ENCODE measurements at regions not wholly inside any gene's neighbourhood (a gene's known extent, or its start where the extent isn't known, plus 50 kb on each side); places are given as distances from the start of the nearest gene placed in this dataset.

GRCh38 chr13:47478985-47479384 is 522.1 kb downstream of the SUCLA2 start:
- Histone ChIP-seq H3K36me3 (ENCODE audit: control insufficient read depth, insufficient read depth, low read length) (no peaks in the 10 kb centered on the region), H3K9ac (ENCODE audit: low read length) (no peak overlapping the region), H3K27ac (ENCODE audit: low read depth, low read length) (no peak overlapping the region), H3K27me3 (ENCODE audit: control insufficient read depth, insufficient read depth, low read length) (no peaks in the 10 kb centered on the region), H3K9me3 (ENCODE audit: control insufficient read depth, insufficient read depth, low read depth, low read length) (no peaks in the 10 kb centered on the region), H3K4me3 (ENCODE audit: low read depth, low read length) (no peak overlapping the region), H3K4me1 (ENCODE audit: control insufficient read depth, insufficient read depth, low read length) (peaks cover 5% of the 10 kb centered on the region; the same call in 1 of the 2 replicates)

GRCh38 chr13:47475441-47475948 is 525.6 kb downstream of the SUCLA2 start:
- Histone ChIP-seq H3K9ac (ENCODE audit: low read length) (no peak overlapping the region), H3K27me3 (ENCODE audit: control insufficient read depth, insufficient read depth, low read length) (peaks cover 14% of the 10 kb centered on the region), H3K4me1 (ENCODE audit: control insufficient read depth, insufficient read depth, low read length) (peaks cover 16% of the 10 kb centered on the region), H3K27ac (ENCODE audit: low read depth, low read length) (no peak overlapping the region), H3K9me3 (ENCODE audit: control insufficient read depth, insufficient read depth, low read depth, low read length) (no peaks in the 10 kb centered on the region), H3K36me3 (ENCODE audit: control insufficient read depth, insufficient read depth, low read length) (no peaks in the 10 kb centered on the region), H3K4me3 (ENCODE audit: low read depth, low read length) (no peak overlapping the region)

- Histone ChIP-seq H3K36me3 (ENCODE audit: control insufficient read depth, insufficient read depth, low read length) (no peaks in the 10 kb centered on the region), H3K27ac (ENCODE audit: low read depth, low read length) (no peak overlapping the region), H3K4me1 (ENCODE audit: control insufficient read depth, insufficient read depth, low read length) (peaks cover 16% of the 10 kb centered on the region), H3K9me3 (ENCODE audit: control insufficient read depth, insufficient read depth, low read depth, low read length) (no peaks in the 10 kb centered on the region), H3K27me3 (ENCODE audit: control insufficient read depth, insufficient read depth, low read length) (peaks cover 14% of the 10 kb centered on the region), H3K4me3 (ENCODE audit: low read depth, low read length) (no peak overlapping the region), H3K9ac (ENCODE audit: low read length) (no peak overlapping the region)
These were observed 526.2 kb downstream of the SUCLA2 start for GRCh38 chr13:47474839-47475238.

- Histone ChIP-seq H3K4me3 (ENCODE audit: low read depth, low read length) (no peak overlapping the region), H3K4me1 (ENCODE audit: control insufficient read depth, insufficient read depth, low read length) (peaks cover 16% of the 10 kb centered on the region), H3K36me3 (ENCODE audit: control insufficient read depth, insufficient read depth, low read length) (no peaks in the 10 kb centered on the region), H3K9ac (ENCODE audit: low read length) (no peak overlapping the region), H3K27me3 (ENCODE audit: control insufficient read depth, insufficient read depth, low read length) (peaks cover 14% of the 10 kb centered on the region), H3K27ac (ENCODE audit: low read depth, low read length) (no peak overlapping the region), H3K9me3 (ENCODE audit: control insufficient read depth, insufficient read depth, low read depth, low read length) (no peaks in the 10 kb centered on the region)
These were observed 526.7 kb downstream of the SUCLA2 start for GRCh38 chr13:47474326-47474725.

- H3K4me1 ChIP-seq (ENCODE audit: control insufficient read depth, insufficient read depth, low read length) = peaks cover 16% of the 10 kb centered on the region
- H3K36me3 ChIP-seq (ENCODE audit: control insufficient read depth, insufficient read depth, low read length) = no peaks in the 10 kb centered on the region
- H3K9ac ChIP-seq (ENCODE audit: low read length) = no peak overlapping the region
- 0 out of 2 replicates have a peak, but pooled peaks cover 4% of the 10 kb centered on the region for H3K9me3 ChIP-seq (ENCODE audit: control insufficient read depth, insufficient read depth, low read depth, low read length)
- peak overlapping the region; percentile 32; the same call in 1 of the 2 replicates for H3K4me3 ChIP-seq (ENCODE audit: low read depth, low read length)
- no peak overlapping the region for H3K27ac ChIP-seq (ENCODE audit: low read depth, low read length)
- H3K27me3 ChIP-seq (ENCODE audit: control insufficient read depth, insufficient read depth, low read length) = peaks cover 14% of the 10 kb centered on the region
These were observed 528.6 kb downstream of the SUCLA2 start for GRCh38 chr13:47472516-47472915.

- peaks cover 12% of the 10 kb centered on the region for H3K4me1 ChIP-seq (ENCODE audit: control insufficient read depth, insufficient read depth, low read length)
These were observed 537.3 kb downstream of the SUCLA2 start for GRCh38 chr13:47463726-47464125.

GRCh38 chr13:47463002-47463401 is 538.1 kb downstream of the SUCLA2 start:
- Histone ChIP-seq H3K27ac (ENCODE audit: low read depth, low read length) (no peak overlapping the region), H3K4me1 (ENCODE audit: control insufficient read depth, insufficient read depth, low read length) (peaks cover 12% of the 10 kb centered on the region), H3K36me3 (ENCODE audit: control insufficient read depth, insufficient read depth, low read length) (no peaks in the 10 kb centered on the region), H3K9me3 (ENCODE audit: control insufficient read depth, insufficient read depth, low read depth, low read length) (peaks cover 12% of the 10 kb centered on the region; the same call in 1 of the 2 replicates), H3K4me3 (ENCODE audit: low read depth, low read length) (no peak overlapping the region), H3K9ac (ENCODE audit: low read length) (no peak overlapping the region), H3K27me3 (ENCODE audit: control insufficient read depth, insufficient read depth, low read length) (no peaks in the 10 kb centered on the region)

More at GRCh38 chr13:47463726-47464125, 537.3 kb downstream of the SUCLA2 start:
- Histone ChIP-seq H3K27me3 (ENCODE audit: control insufficient read depth, insufficient read depth, low read length) (no peaks in the 10 kb centered on the region), H3K9ac (ENCODE audit: low read length) (no peak overlapping the region), H3K27ac (ENCODE audit: low read depth, low read length) (no peak overlapping the region), H3K9me3 (ENCODE audit: control insufficient read depth, insufficient read depth, low read depth, low read length) (peaks cover 12% of the 10 kb centered on the region; the same call in 1 of the 2 replicates), H3K36me3 (ENCODE audit: control insufficient read depth, insufficient read depth, low read length) (no peaks in the 10 kb centered on the region), H3K4me3 (ENCODE audit: low read depth, low read length) (no peak overlapping the region)

- H3K9me3 ChIP-seq (ENCODE audit: control insufficient read depth, insufficient read depth, low read depth, low read length) = peaks cover 6% of the 10 kb centered on the region; the same call in 1 of the 2 replicates
- no peaks in the 10 kb centered on the region for H3K27me3 ChIP-seq (ENCODE audit: control insufficient read depth, insufficient read depth, low read length)
- H3K36me3 ChIP-seq (ENCODE audit: control insufficient read depth, insufficient read depth, low read length) = no peaks in the 10 kb centered on the region
- H3K4me3 ChIP-seq (ENCODE audit: low read depth, low read length) = no peak overlapping the region
- no peak overlapping the region for H3K27ac ChIP-seq (ENCODE audit: low read depth, low read length)
- no peak overlapping the region for H3K9ac ChIP-seq (ENCODE audit: low read length)
- H3K4me1 ChIP-seq (ENCODE audit: control insufficient read depth, insufficient read depth, low read length) = peaks cover 12% of the 10 kb centered on the region
These were observed 539.3 kb downstream of the SUCLA2 start for GRCh38 chr13:47461816-47462215.

GRCh38 chr13:47459512-47459911 is 541.6 kb downstream of the SUCLA2 start:
- Histone ChIP-seq H3K27ac (ENCODE audit: low read depth, low read length) (no peak overlapping the region), H3K4me3 (ENCODE audit: low read depth, low read length) (no peak overlapping the region), H3K4me1 (ENCODE audit: control insufficient read depth, insufficient read depth, low read length) (peaks cover 20% of the 10 kb centered on the region), H3K9ac (ENCODE audit: low read length) (no peak overlapping the region), H3K36me3 (ENCODE audit: control insufficient read depth, insufficient read depth, low read length) (no peaks in the 10 kb centered on the region), H3K9me3 (ENCODE audit: control insufficient read depth, insufficient read depth, low read depth, low read length) (peaks cover 4% of the 10 kb centered on the region; the same call in 1 of the 2 replicates), H3K27me3 (ENCODE audit: control insufficient read depth, insufficient read depth, low read length) (no peaks in the 10 kb centered on the region)

GRCh38 chr13:47457626-47458025 is 543.4 kb downstream of the SUCLA2 start:
- no peaks in the 10 kb centered on the region for H3K36me3 ChIP-seq (ENCODE audit: control insufficient read depth, insufficient read depth, low read length)
- H3K27ac ChIP-seq (ENCODE audit: low read depth, low read length) = no peak overlapping the region
- peaks cover 2% of the 10 kb centered on the region; the same call in 1 of the 2 replicates for H3K9me3 ChIP-seq (ENCODE audit: control insufficient read depth, insufficient read depth, low read depth, low read length)

GRCh38 chr13:47455626-47456025 is 545.4 kb downstream of the SUCLA2 start:
- Histone ChIP-seq H3K27me3 (ENCODE audit: control insufficient read depth, insufficient read depth, low read length) (no peaks in the 10 kb centered on the region), H3K9ac (ENCODE audit: low read length) (no peak overlapping the region), H3K4me1 (ENCODE audit: control insufficient read depth, insufficient read depth, low read length) (peaks cover 11% of the 10 kb centered on the region; the same call in 1 of the 2 replicates), H3K36me3 (ENCODE audit: control insufficient read depth, insufficient read depth, low read length) (no peaks in the 10 kb centered on the region), H3K27ac (ENCODE audit: low read depth, low read length) (no peak overlapping the region), H3K4me3 (ENCODE audit: low read depth, low read length) (no peak overlapping the region), H3K9me3 (ENCODE audit: control insufficient read depth, insufficient read depth, low read depth, low read length) (no peaks in the 10 kb centered on the region)

More at GRCh38 chr13:47457626-47458025, 543.4 kb downstream of the SUCLA2 start:
- Histone ChIP-seq H3K4me1 (ENCODE audit: control insufficient read depth, insufficient read depth, low read length) (peaks cover 11% of the 10 kb centered on the region; the same call in 1 of the 2 replicates), H3K9ac (ENCODE audit: low read length) (no peak overlapping the region), H3K4me3 (ENCODE audit: low read depth, low read length) (no peak overlapping the region), H3K27me3 (ENCODE audit: control insufficient read depth, insufficient read depth, low read length) (no peaks in the 10 kb centered on the region)

Measured in HUES6 (cell line).